ENCODE measurements at regions not wholly inside any gene's neighbourhood (a gene's known extent, or its start where the extent isn't known, plus 50 kb on each side); places are given as distances from the start of the nearest gene placed in this dataset.
"Not testable (repeated sequence)": the region's sequence is repeated elsewhere in the genome, so short reads cannot be mapped to it uniquely, and the experiment has no call there.

- FAIRE-seq, result no peak
- no peaks in the 10 kb centered on the region for H3K36me3 ChIP-seq (ENCODE audit: control insufficient read depth in 3 of 3, insufficient read depth in 2 of 3, low read depth in 1 of 3, low read length in 3 of 3)
- H3K4me1 ChIP-seq (ENCODE audit: control insufficient read depth in 3 of 3, insufficient read depth in 2 of 3, low read depth in 1 of 3, low read length in 2 of 3), result no peaks in the 10 kb centered on the region
- no peaks in the 10 kb centered on the region for H3K9me3 ChIP-seq (ENCODE audit: control insufficient read depth in 2 of 2, insufficient read depth in 1 of 2, low read depth in 1 of 2, low read length in 1 of 2)
- DNase-seq, result peak; percentile 21 to 56
- peak overlapping the region in 1 of 3 donors; percentile 5 for H3K4me3 ChIP-seq (ENCODE audit: low read depth in 1 of 3, low read length in 3 of 3)
- 14 to 41% (median 26%) methylated on average over 3 of the region's 3 CpGs for WGBS, 3 donors
- no peak overlapping the region for H3K27ac ChIP-seq (ENCODE audit: low read depth in 1 of 3, low read length in 2 of 3)
- H3K27me3 ChIP-seq (ENCODE audit: control insufficient read depth in 3 of 3, insufficient read depth in 3 of 3, low read length in 3 of 3), result no peaks in the 10 kb centered on the region
Measured at GRCh38 chr10:46171661-46172060, 115.1 kb upstream of the ANTXRL start.

DNA sequence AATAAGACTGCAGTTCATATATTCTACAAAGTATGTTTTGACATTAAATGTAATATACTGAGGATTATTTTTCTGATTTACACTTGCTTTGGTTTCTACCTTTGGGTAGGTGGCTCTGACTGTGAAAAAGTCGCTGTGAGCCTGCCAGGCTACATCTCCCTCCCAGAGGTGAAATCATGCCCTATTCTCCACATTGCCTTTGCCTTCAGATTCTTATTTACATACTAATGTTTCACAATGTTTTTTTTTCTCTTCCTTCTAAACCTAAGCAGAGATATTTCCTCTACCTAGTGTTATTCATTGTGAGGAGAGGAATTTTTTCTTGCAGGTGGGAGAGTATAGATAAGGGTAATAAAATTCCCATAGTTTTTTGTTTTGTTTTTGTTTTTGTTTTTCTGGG lies 111.5 kb upstream of the ANTXRL start:
- WGBS, 3 donors, result 65 to 90% (median 71%) methylated on average over 1 of the region's 1 CpG
- Histone ChIP-seq H3K9me3 (ENCODE audit: control insufficient read depth in 2 of 2, insufficient read depth in 1 of 2, low read depth in 1 of 2, low read length in 1 of 2) (no peaks in the 10 kb centered on the region), H3K36me3 (ENCODE audit: control insufficient read depth in 3 of 3, insufficient read depth in 2 of 3, low read depth in 1 of 3, low read length in 3 of 3) (no peaks in the 10 kb centered on the region), H3K27me3 (ENCODE audit: control insufficient read depth in 3 of 3, insufficient read depth in 3 of 3, low read length in 3 of 3) (no peaks in the 10 kb centered on the region), H3K4me3 (ENCODE audit: low read depth in 1 of 3, low read length in 3 of 3) (no peak overlapping the region), H3K4me1 (ENCODE audit: control insufficient read depth in 3 of 3, insufficient read depth in 2 of 3, low read depth in 1 of 3, low read length in 2 of 3) (no peaks in the 10 kb centered on the region), H3K27ac (ENCODE audit: low read depth in 1 of 3, low read length in 2 of 3) (no peak overlapping the region)
- DNase-seq, result no peak
- no peak for FAIRE-seq

DNA sequence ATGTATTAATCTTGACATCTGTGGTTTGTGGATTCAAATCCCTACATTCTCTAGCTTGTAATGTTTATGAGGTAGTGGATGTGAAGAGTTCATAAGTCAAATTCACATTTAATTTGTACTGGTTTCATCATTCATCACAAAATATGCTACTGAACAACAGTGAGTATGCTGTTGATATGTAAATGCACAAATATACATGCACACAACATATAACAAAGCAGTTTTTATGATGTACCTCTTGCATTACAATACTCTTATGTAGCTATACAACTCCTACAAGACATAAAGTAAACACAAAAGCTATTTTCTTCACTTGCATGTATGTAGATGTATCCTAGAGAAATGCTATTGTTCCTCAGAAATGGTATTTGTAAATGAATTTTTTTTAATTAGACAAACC lies 111.0 kb upstream of the ANTXRL start:
- no peaks in the 10 kb centered on the region for H3K4me1 ChIP-seq (ENCODE audit: control insufficient read depth in 3 of 3, insufficient read depth in 2 of 3, low read depth in 1 of 3, low read length in 2 of 3)
- no peak overlapping the region for H3K4me3 ChIP-seq (ENCODE audit: low read depth in 1 of 3, low read length in 3 of 3)
- no peaks in the 10 kb centered on the region for H3K9me3 ChIP-seq (ENCODE audit: control insufficient read depth in 2 of 2, insufficient read depth in 1 of 2, low read depth in 1 of 2, low read length in 1 of 2)
- H3K27ac ChIP-seq (ENCODE audit: low read depth in 1 of 3, low read length in 2 of 3), result no peak overlapping the region
- no peaks in the 10 kb centered on the region for H3K27me3 ChIP-seq (ENCODE audit: control insufficient read depth in 3 of 3, insufficient read depth in 3 of 3, low read length in 3 of 3)
- FAIRE-seq (no peak), DNase-seq (no peak)
- no peaks in the 10 kb centered on the region for H3K36me3 ChIP-seq (ENCODE audit: control insufficient read depth in 3 of 3, insufficient read depth in 2 of 3, low read depth in 1 of 3, low read length in 3 of 3)

DNA sequence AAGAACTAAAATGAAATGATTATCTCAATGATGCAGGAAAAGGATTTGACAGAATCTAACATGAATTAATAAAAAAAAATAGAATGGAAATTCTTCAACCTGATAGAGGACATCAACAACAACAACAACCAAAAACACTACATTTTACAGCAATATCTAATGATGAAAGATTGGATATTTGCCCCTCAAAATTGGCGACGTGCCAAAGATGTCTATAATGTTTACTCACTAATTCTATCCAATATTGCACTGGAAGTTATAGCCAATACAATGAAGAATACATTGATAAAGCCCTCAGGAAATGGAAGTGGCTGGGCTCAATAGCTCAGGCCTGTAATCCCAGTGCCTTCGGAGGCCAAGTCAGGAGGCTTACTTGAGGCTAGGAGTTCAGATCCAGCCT lies 99.4 kb upstream of the ANTXRL start:
- not testable (repeated sequence) for H3K4me3 ChIP-seq (ENCODE audit: low read depth in 1 of 3, low read length in 3 of 3); FAIRE-seq; H3K4me1 ChIP-seq (ENCODE audit: control insufficient read depth in 3 of 3, insufficient read depth in 2 of 3, low read depth in 1 of 3, low read length in 2 of 3); DNase-seq; H3K9me3 ChIP-seq (ENCODE audit: control insufficient read depth in 2 of 2, insufficient read depth in 1 of 2, low read depth in 1 of 2, low read length in 1 of 2); H3K27ac ChIP-seq (ENCODE audit: low read depth in 1 of 3, low read length in 2 of 3); H3K36me3 ChIP-seq (ENCODE audit: control insufficient read depth in 3 of 3, insufficient read depth in 2 of 3, low read depth in 1 of 3, low read length in 3 of 3); H3K27me3 ChIP-seq (ENCODE audit: control insufficient read depth in 3 of 3, insufficient read depth in 3 of 3, low read length in 3 of 3)
- WGBS, 3 donors, result 86 to 90% (median 89%) methylated on average over 3 of the region's 3 CpGs

GRCh38 chr10:46197050-46197449 lies 89.7 kb upstream of the ANTXRL start:
- Histone ChIP-seq H3K36me3 (ENCODE audit: control insufficient read depth in 3 of 3, insufficient read depth in 2 of 3, low read depth in 1 of 3, low read length in 3 of 3) (no peaks in the 10 kb centered on the region), H3K4me1 (ENCODE audit: control insufficient read depth in 3 of 3, insufficient read depth in 2 of 3, low read depth in 1 of 3, low read length in 2 of 3) (no peaks in the 10 kb centered on the region), H3K27ac (ENCODE audit: low read depth in 1 of 3, low read length in 2 of 3) (no peak overlapping the region), H3K4me3 (ENCODE audit: low read depth in 1 of 3, low read length in 3 of 3) (no peak overlapping the region), H3K9me3 (ENCODE audit: control insufficient read depth in 2 of 2, insufficient read depth in 1 of 2, low read depth in 1 of 2, low read length in 1 of 2) (no peaks in the 10 kb centered on the region), H3K27me3 (ENCODE audit: control insufficient read depth in 3 of 3, insufficient read depth in 3 of 3, low read length in 3 of 3) (no peaks in the 10 kb centered on the region)
- 87 to 88% (median 88%) methylated on average over 3 of the region's 3 CpGs for WGBS, 3 donors
- FAIRE-seq (no peak), DNase-seq (no peak)

GRCh38 chr10:46198516-46198915 lies 88.3 kb upstream of the ANTXRL start:
- DNase-seq (peak in 1 of 2 donors; percentile 19), FAIRE-seq (no peak)
- no peaks in the 10 kb centered on the region for H3K27me3 ChIP-seq (ENCODE audit: control insufficient read depth in 3 of 3, insufficient read depth in 3 of 3, low read length in 3 of 3)
- H3K4me3 ChIP-seq (ENCODE audit: low read depth in 1 of 3, low read length in 3 of 3), result no peak overlapping the region
- H3K36me3 ChIP-seq (ENCODE audit: control insufficient read depth in 3 of 3, insufficient read depth in 2 of 3, low read depth in 1 of 3, low read length in 3 of 3), result no peaks in the 10 kb centered on the region
- H3K9me3 ChIP-seq (ENCODE audit: control insufficient read depth in 2 of 2, insufficient read depth in 1 of 2, low read depth in 1 of 2, low read length in 1 of 2), result no peaks in the 10 kb centered on the region
- H3K27ac ChIP-seq (ENCODE audit: low read depth in 1 of 3, low read length in 2 of 3), result no peak overlapping the region
- H3K4me1 ChIP-seq (ENCODE audit: control insufficient read depth in 3 of 3, insufficient read depth in 2 of 3, low read depth in 1 of 3, low read length in 2 of 3), result no peaks in the 10 kb centered on the region

- FAIRE-seq; H3K9me3 ChIP-seq (ENCODE audit: control insufficient read depth in 2 of 2, insufficient read depth in 1 of 2, low read depth in 1 of 2, low read length in 1 of 2); H3K36me3 ChIP-seq (ENCODE audit: control insufficient read depth in 3 of 3, insufficient read depth in 2 of 3, low read depth in 1 of 3, low read length in 3 of 3); H3K27ac ChIP-seq (ENCODE audit: low read depth in 1 of 3, low read length in 2 of 3); H3K4me1 ChIP-seq (ENCODE audit: control insufficient read depth in 3 of 3, insufficient read depth in 2 of 3, low read depth in 1 of 3, low read length in 2 of 3); DNase-seq; H3K4me3 ChIP-seq (ENCODE audit: low read depth in 1 of 3, low read length in 3 of 3); H3K27me3 ChIP-seq (ENCODE audit: control insufficient read depth in 3 of 3, insufficient read depth in 3 of 3, low read length in 3 of 3): not testable (repeated sequence)
- WGBS, 3 donors, result 42 to 67% (median 62%) methylated on average over 1 of the region's 1 CpG
Measured at GRCh38 chr10:46202405-46202804, 84.4 kb upstream of the ANTXRL start.

- not testable (repeated sequence) for H3K9me3 ChIP-seq (ENCODE audit: control insufficient read depth in 2 of 2, insufficient read depth in 1 of 2, low read depth in 1 of 2, low read length in 1 of 2); H3K36me3 ChIP-seq (ENCODE audit: control insufficient read depth in 3 of 3, insufficient read depth in 2 of 3, low read depth in 1 of 3, low read length in 3 of 3); FAIRE-seq; H3K27ac ChIP-seq (ENCODE audit: low read depth in 1 of 3, low read length in 2 of 3); DNase-seq; H3K4me3 ChIP-seq (ENCODE audit: low read depth in 1 of 3, low read length in 3 of 3); H3K4me1 ChIP-seq (ENCODE audit: control insufficient read depth in 3 of 3, insufficient read depth in 2 of 3, low read depth in 1 of 3, low read length in 2 of 3); H3K27me3 ChIP-seq (ENCODE audit: control insufficient read depth in 3 of 3, insufficient read depth in 3 of 3, low read length in 3 of 3)
- 93 to 96% (median 93%) methylated on average over 20 of the region's 20 CpGs for WGBS, 3 donors
Measured at GRCh38 chr10:46204482-46205102, 82.2 kb upstream of the ANTXRL start.

GRCh38 chr10:46210427-46210826 lies 76.4 kb upstream of the ANTXRL start:
- H3K4me3 ChIP-seq (ENCODE audit: low read depth in 1 of 3, low read length in 3 of 3); H3K9me3 ChIP-seq (ENCODE audit: control insufficient read depth in 2 of 2, insufficient read depth in 1 of 2, low read depth in 1 of 2, low read length in 1 of 2); H3K4me1 ChIP-seq (ENCODE audit: control insufficient read depth in 3 of 3, insufficient read depth in 2 of 3, low read depth in 1 of 3, low read length in 2 of 3); H3K27me3 ChIP-seq (ENCODE audit: control insufficient read depth in 3 of 3, insufficient read depth in 3 of 3, low read length in 3 of 3); DNase-seq; H3K27ac ChIP-seq (ENCODE audit: low read depth in 1 of 3, low read length in 2 of 3); H3K36me3 ChIP-seq (ENCODE audit: control insufficient read depth in 3 of 3, insufficient read depth in 2 of 3, low read depth in 1 of 3, low read length in 3 of 3); FAIRE-seq: not testable (repeated sequence)
- WGBS, 3 donors, result no CpG with 5 or more reads among the region's 2 CpGs
